Lower leg skin (tissue), 3 donors: ENCODE measurements at regions not wholly inside any gene's neighbourhood (a gene's known extent, or its start where the extent isn't known, plus 50 kb on each side); places are given as distances from the start of the nearest gene placed in this dataset.

Source experiments
- CTCF ChIP-seq, 3 donors: fragments of 450-650 bp; IDR thresholded peaks; one replicate each; pipeline ENCODE4 v1.5.1; 2016; ENCODE audit warnings: antibody characterized with exemption in 3 of 3, mild to moderate bottlenecking in 3 of 3, moderate library complexity in 2 of 3
- POLR2A ChIP-seq, 2 donors: fragments of 450-650 bp; IDR thresholded peaks; one replicate each; pipeline ENCODE4 v1.6.1; 2016 to 2017; ENCODE audit warnings: antibody characterized with exemption in 2 of 2, mild to moderate bottlenecking in 1 of 2, moderate library complexity in 1 of 2

DNA sequence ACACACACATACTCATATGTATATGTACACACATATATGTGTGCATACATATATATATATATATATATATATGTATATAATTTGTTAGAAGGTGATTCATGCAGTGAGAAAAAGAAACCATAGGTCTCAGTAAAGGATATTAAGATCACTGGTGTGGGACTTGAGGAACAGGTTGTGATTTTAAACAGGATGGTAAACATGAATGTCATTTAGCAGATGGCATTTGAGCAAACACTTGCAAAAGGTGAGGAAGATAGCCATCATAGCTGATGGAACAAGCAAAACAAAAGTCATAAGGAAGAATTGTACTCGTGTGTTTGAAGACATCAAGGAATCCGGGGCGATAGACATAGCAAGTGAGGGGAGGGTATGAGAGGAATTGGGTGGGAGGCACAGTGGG lies 784.5 kb downstream of the TSN start:
- TF ChIP-seq POLR2A (IDR thresholded peaks at IDR 0.05): no peak
- no peak for TF ChIP-seq CTCF (IDR thresholded peaks at IDR 0.05)
